ENCODE measurements at regions not wholly inside any gene's neighbourhood (a gene's known extent, or its start where the extent isn't known, plus 50 kb on each side); places are given as distances from the start of the nearest gene placed in this dataset.

DNA sequence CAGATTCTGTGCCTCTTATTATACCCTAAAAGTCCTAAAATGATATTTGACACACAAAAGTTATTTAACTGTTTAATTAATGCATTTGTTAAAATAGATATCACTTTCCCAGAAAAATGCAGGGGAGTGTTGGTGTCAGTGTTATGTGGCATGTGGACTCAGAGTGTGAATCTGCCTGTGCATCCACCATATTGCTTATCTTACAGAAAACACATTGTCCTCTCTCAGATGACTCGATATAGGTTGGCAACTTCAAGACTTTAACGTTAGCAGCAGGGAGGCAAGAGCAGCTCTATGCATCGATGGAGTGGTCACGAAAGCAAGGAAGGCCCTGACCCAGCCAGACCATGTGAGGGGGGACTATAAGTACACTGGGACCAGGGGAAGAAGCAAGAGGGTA lies 165.4 kb upstream of the DCBLD2 start:
- peaks cover 2% of the 10 kb centered on the region for H3K27me3 Mint-ChIP-seq
- H3K36me3 Mint-ChIP-seq, result no peaks in the 10 kb centered on the region
- DNase-seq (ENCODE audit: extremely low spot score, unreplicated experiment), result no peak
- no peaks in the 10 kb centered on the region for H3K9me3 Mint-ChIP-seq
- H3K4me3 Mint-ChIP-seq, result no peak overlapping the region
- no peaks in the 10 kb centered on the region for H3K4me1 Mint-ChIP-seq (ENCODE audit: unreplicated experiment)
- TF ChIP-seq, protein P1, sequence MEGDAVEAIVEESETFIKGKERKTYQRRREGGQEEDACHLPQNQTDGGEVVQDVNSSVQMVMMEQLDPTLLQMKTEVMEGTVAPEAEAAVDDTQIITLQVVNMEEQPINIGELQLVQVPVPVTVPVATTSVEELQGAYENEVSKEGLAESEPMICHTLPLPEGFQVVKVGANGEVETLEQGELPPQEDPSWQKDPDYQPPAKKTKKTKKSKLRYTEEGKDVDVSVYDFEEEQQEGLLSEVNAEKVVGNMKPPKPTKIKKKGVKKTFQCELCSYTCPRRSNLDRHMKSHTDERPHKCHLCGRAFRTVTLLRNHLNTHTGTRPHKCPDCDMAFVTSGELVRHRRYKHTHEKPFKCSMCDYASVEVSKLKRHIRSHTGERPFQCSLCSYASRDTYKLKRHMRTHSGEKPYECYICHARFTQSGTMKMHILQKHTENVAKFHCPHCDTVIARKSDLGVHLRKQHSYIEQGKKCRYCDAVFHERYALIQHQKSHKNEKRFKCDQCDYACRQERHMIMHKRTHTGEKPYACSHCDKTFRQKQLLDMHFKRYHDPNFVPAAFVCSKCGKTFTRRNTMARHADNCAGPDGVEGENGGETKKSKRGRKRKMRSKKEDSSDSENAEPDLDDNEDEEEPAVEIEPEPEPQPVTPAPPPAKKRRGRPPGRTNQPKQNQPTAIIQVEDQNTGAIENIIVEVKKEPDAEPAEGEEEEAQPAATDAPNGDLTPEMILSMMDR (conservative IDR thresholded peaks at IDR 0.05), result no peak
- H3K27ac Mint-ChIP-seq, result no peak overlapping the region

DNA sequence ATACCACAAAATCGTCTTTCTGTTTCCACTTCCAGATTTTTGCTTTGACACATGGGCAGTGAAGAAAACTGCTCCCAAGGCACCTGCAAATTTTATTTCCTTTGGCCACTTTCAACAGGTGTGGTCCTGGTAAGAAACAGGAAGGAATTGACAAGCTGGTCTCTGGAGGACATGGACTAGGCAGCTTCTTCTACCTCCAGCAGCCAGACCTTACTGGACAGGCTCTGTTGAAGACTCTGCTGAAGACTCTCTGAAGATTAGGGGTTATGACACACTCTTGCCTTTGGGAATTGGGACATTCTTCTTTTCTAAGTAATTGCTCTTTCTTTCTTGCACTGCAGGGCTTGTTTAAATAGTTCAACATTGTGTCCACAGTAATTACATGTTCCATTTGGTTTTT lies 147.7 kb upstream of the DCBLD2 start:
- Mint-ChIP-seq H3K27me3 (no peaks in the 10 kb centered on the region), H3K4me1 (ENCODE audit: unreplicated experiment) (no peaks in the 10 kb centered on the region), H3K27ac (no peak overlapping the region), H3K36me3 (no peaks in the 10 kb centered on the region), H3K4me3 (no peak overlapping the region), H3K9me3 (no peaks in the 10 kb centered on the region)
- DNase-seq (ENCODE audit: extremely low spot score, unreplicated experiment), result no peak
- TF ChIP-seq, protein P1 (conservative IDR thresholded peaks at IDR 0.05), result no peak

DNA sequence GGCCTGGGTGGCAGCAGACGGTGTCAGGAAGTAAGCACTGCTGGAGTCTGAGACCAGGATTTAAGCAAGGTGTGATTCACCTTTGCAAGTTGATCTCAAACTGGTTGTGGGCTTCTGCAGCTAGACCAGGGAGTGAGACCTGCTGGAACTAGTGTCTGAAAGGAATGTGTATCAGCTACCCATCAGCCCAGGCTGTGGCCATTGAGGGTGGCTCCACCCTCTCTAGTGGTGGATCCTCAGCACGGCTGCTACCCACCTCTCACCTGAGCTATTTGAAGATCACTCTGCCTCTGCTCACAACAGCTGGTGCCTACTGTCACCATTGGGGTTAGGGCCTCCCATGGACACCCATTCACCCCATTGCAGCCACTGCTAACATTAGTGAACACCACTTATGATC lies 140.3 kb upstream of the DCBLD2 start:
- no peaks in the 10 kb centered on the region for H3K9me3 Mint-ChIP-seq
- H3K36me3 Mint-ChIP-seq, result no peaks in the 10 kb centered on the region
- H3K4me3 Mint-ChIP-seq, result no peak overlapping the region
- H3K27me3 Mint-ChIP-seq, result no peaks in the 10 kb centered on the region
- TF ChIP-seq, protein P1 (conservative IDR thresholded peaks at IDR 0.05), result no peak
- DNase-seq (ENCODE audit: extremely low spot score, unreplicated experiment), result no peak
- H3K27ac Mint-ChIP-seq, result no peak overlapping the region
- no peaks in the 10 kb centered on the region for H3K4me1 Mint-ChIP-seq (ENCODE audit: unreplicated experiment)

DNA sequence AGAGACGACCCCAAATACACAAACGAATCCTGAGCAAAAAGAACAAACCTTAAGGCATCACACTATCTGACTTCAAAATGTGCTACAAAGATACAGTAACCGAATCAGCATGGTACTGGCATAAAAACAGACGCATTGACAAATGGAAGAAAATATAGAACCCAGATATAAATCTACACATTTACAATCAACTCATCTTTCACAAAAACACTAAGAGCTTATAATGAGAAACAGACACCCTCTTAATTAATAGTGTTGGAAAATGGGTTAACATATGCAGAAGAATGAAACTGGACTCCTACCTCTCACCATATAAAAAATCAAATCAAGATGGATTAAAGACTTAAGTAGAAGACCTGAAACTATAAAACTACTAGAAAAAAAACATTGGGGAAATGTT lies 130.3 kb upstream of the DCBLD2 start:
- peaks cover 6% of the 10 kb centered on the region for H3K9me3 Mint-ChIP-seq
- H3K4me1 Mint-ChIP-seq (ENCODE audit: unreplicated experiment), result no peaks in the 10 kb centered on the region
- no peaks in the 10 kb centered on the region for H3K36me3 Mint-ChIP-seq
- H3K27me3 Mint-ChIP-seq, result peaks cover 10% of the 10 kb centered on the region
- TF ChIP-seq, protein P1 (conservative IDR thresholded peaks at IDR 0.05), result no peak
- no peak overlapping the region for H3K4me3 Mint-ChIP-seq
- DNase-seq (ENCODE audit: extremely low spot score, unreplicated experiment), result no peak
- H3K27ac Mint-ChIP-seq, result no peak overlapping the region

DNA sequence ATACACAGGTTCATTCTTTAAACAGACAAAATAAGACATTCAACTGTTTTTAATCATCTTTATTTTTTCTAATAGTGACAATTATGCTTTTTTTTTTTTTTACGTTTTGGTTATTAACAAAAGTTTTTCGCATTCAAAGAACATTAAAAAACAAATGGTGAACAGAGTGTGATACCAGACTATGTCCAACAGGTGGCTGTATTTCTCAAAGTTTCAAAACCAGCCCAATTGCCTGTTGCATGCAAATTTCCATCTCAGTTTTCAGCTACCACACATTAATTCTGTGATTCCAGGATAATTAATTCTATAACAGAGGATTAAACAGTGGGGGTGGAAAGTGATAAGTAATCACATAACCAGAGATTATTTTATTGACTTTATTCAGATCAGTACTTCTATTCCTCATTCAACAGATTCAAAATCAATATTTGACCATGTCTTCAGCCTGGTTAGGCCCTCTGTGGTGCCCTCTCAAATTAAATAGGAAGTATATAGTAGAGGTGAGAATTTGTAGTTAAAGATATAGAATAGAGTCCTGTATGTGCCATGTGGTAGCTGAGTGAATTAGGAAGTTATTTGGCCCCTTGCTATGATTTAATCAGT lies 122.2 kb upstream of the DCBLD2 start:
- no peak overlapping the region for H3K27ac Mint-ChIP-seq
- no peaks in the 10 kb centered on the region for H3K36me3 Mint-ChIP-seq
- peaks cover 6% of the 10 kb centered on the region for H3K9me3 Mint-ChIP-seq
- DNase-seq (ENCODE audit: extremely low spot score, unreplicated experiment), result no peak
- TF ChIP-seq, protein P1 (conservative IDR thresholded peaks at IDR 0.05), result peak; percentile 82
- H3K4me1 Mint-ChIP-seq (ENCODE audit: unreplicated experiment), result no peaks in the 10 kb centered on the region
- H3K27me3 Mint-ChIP-seq, result peaks cover 3% of the 10 kb centered on the region
- no peak overlapping the region for H3K4me3 Mint-ChIP-seq

DNA sequence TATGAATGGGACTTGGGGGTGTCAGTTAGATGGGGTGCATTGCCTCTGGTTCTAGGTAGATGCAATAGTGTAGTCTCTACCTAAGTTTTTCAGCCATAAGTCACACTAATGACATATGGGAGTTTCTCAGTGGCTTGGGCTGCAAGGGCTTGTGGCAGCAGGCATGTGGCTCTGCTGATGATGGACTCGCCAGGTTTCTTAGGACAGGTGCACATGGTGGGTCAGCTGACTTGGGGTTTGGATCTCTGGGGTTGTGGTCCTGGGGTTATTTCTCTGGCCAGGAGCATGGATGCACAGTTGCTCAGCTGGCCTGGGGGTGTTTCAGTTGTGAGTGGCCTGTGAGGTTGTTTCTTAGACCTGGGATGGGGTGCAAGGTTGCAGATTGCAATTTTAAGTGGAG lies 120.0 kb upstream of the DCBLD2 start:
- TF ChIP-seq, protein P1 (conservative IDR thresholded peaks at IDR 0.05), result no peak
- Mint-ChIP-seq H3K9me3 (no peaks in the 10 kb centered on the region), H3K27me3 (peaks cover 3% of the 10 kb centered on the region)

More for the DNA sequence above, 120.0 kb upstream of the DCBLD2 start:
- H3K27ac Mint-ChIP-seq, result no peak overlapping the region
- no peaks in the 10 kb centered on the region for H3K36me3 Mint-ChIP-seq
- no peak overlapping the region for H3K4me3 Mint-ChIP-seq
- no peaks in the 10 kb centered on the region for H3K4me1 Mint-ChIP-seq (ENCODE audit: unreplicated experiment)
- no peak for DNase-seq (ENCODE audit: extremely low spot score, unreplicated experiment)

Data from type B pancreatic cell (in vitro differentiated cells).